ENCODE measurements at regions not wholly inside any gene's neighbourhood (a gene's known extent, or its start where the extent isn't known, plus 50 kb on each side); places are given as distances from the start of the nearest gene placed in this dataset.

DNA sequence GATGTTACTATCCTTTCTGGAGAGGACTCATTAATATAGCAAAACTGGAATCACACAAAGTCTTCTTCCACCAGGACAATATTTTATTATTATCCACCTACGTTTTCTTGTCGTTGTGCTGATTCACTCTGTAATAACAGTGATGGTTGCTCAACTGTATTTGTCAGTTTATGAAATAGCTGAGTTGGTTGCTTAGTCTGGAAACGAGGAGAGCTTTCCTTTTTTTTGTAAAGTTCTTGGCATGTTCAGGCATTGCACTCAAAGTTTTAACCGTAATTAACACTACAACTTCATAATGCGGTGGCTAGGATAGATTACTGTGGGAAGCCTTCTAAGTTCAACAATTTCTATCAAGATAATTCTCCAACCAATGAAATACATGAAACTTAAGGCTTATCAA, 131.2 kb downstream of the RAP2B start:
- no peak for DNase-seq (ENCODE audit: low spot score in 2 of 2)
- TF ChIP-seq, protein P1, sequence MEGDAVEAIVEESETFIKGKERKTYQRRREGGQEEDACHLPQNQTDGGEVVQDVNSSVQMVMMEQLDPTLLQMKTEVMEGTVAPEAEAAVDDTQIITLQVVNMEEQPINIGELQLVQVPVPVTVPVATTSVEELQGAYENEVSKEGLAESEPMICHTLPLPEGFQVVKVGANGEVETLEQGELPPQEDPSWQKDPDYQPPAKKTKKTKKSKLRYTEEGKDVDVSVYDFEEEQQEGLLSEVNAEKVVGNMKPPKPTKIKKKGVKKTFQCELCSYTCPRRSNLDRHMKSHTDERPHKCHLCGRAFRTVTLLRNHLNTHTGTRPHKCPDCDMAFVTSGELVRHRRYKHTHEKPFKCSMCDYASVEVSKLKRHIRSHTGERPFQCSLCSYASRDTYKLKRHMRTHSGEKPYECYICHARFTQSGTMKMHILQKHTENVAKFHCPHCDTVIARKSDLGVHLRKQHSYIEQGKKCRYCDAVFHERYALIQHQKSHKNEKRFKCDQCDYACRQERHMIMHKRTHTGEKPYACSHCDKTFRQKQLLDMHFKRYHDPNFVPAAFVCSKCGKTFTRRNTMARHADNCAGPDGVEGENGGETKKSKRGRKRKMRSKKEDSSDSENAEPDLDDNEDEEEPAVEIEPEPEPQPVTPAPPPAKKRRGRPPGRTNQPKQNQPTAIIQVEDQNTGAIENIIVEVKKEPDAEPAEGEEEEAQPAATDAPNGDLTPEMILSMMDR (IDR thresholded peaks at IDR 0.05): no peak
- TF ChIP-seq POLR2A (IDR thresholded peaks at IDR 0.05) (no peak), POLR2AphosphoS5 (IDR thresholded peaks at IDR 0.05) (no peak)
- Histone ChIP-seq H3K9me3 (no peaks in the 10 kb centered on the region), H3K36me3 (no peaks in the 10 kb centered on the region), H3K27ac (no peak overlapping the region), H3K4me3 (no peak overlapping the region), H3K27me3 (no peaks in the 10 kb centered on the region), H3K4me1 (no peaks in the 10 kb centered on the region)
- intact Hi-C loops (cut with DNase I; ENCODE audit: low total_unique reads): loop anchor here (10.0 kb wide), 1 partner anchor 612 kb away; no protein-coding TSS in a partner anchor

DNA sequence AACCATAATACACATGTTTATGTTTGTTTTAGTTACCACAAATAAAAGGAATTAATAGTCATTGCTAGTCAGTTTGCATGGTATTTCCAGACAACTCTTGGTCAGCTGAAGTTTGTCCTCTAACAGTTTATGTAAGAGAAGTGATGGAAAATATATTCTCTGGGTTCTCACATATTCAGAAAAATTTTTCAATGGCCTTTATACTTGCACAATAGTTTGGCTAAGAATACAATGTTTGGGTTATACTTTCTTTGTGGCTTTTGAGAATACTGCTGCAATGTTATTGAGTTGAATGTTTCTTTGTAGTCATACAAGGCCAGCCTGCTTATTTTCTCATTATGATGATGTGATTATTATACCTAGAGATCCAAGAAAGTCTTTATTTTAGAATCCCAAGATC, 133.9 kb downstream of the RAP2B start:
- DNase-seq (ENCODE audit: low spot score in 2 of 2): no peak
- H3K4me1 ChIP-seq: no peaks in the 10 kb centered on the region
- H3K27me3 ChIP-seq: no peaks in the 10 kb centered on the region
- H3K27ac ChIP-seq: no peak overlapping the region
- no peaks in the 10 kb centered on the region for H3K9me3 ChIP-seq
- H3K36me3 ChIP-seq: no peaks in the 10 kb centered on the region
- intact Hi-C loops (cut with DNase I; ENCODE audit: low total_unique reads): loop anchor here (10.0 kb wide), 1 partner anchor 609 kb away; no protein-coding TSS in a partner anchor
- TF ChIP-seq, protein P1 (IDR thresholded peaks at IDR 0.05): no peak
- TF ChIP-seq POLR2A (IDR thresholded peaks at IDR 0.05) (no peak), POLR2AphosphoS5 (IDR thresholded peaks at IDR 0.05) (no peak)
- H3K4me3 ChIP-seq: no peak overlapping the region

DNA sequence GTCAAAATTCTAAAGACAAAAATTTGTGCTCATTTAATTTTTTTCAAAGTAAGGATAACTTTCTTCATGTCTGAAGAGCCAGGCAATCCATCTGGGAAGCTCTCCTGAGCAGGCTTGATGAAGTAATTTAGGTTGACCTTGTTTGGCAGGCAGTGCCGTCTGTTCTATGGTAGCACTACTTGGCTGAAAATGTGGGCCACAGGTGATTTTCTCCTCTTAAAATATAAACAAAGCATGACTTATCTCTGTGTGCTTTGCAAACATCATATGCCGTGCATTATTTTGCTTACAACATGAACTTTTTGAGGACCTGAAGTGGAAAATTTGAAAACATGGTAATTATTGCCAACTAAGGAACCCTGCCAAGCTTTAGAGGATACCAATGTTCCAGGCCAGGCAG, 143.2 kb downstream of the RAP2B start:
- Histone ChIP-seq H3K4me1 (no peaks in the 10 kb centered on the region), H3K4me3 (no peak overlapping the region), H3K27me3 (no peaks in the 10 kb centered on the region), H3K36me3 (no peaks in the 10 kb centered on the region), H3K27ac (no peak overlapping the region), H3K9me3 (no peaks in the 10 kb centered on the region)
- no peak for DNase-seq (ENCODE audit: low spot score in 2 of 2)
- TF ChIP-seq, protein P1 (IDR thresholded peaks at IDR 0.05): no peak
- TF ChIP-seq POLR2AphosphoS5 (IDR thresholded peaks at IDR 0.05) (no peak), POLR2A (IDR thresholded peaks at IDR 0.05) (no peak)
- intact Hi-C loops (cut with DNase I; ENCODE audit: low total_unique reads): no loop called here

DNA sequence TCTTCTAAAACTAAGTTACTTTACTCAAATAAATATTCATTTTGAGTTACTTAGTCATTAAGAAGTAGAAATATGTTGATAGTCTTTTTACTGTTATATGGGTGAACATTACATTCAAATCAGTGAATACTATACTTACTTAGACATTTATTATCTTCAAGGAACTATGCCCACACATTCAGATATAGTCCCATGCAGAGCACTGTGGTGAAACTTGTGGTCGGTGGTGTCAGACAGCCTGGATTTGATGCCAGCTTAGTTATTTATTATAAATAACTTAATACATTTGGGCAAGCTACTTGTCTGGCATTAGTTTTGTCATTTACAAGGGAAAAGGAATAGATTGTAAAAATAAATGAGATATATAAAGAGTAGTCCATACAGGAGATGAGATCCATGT, 149.5 kb downstream of the RAP2B start:
- Histone ChIP-seq H3K36me3 (no peaks in the 10 kb centered on the region), H3K27ac (no peak overlapping the region), H3K4me3 (no peak overlapping the region), H3K9me3 (no peaks in the 10 kb centered on the region), H3K27me3 (no peaks in the 10 kb centered on the region), H3K4me1 (no peaks in the 10 kb centered on the region)
- intact Hi-C loops (cut with DNase I; ENCODE audit: low total_unique reads): no loop called here
- DNase-seq (ENCODE audit: low spot score in 2 of 2): no peak
- TF ChIP-seq, protein P1 (IDR thresholded peaks at IDR 0.05): no peak

DNA sequence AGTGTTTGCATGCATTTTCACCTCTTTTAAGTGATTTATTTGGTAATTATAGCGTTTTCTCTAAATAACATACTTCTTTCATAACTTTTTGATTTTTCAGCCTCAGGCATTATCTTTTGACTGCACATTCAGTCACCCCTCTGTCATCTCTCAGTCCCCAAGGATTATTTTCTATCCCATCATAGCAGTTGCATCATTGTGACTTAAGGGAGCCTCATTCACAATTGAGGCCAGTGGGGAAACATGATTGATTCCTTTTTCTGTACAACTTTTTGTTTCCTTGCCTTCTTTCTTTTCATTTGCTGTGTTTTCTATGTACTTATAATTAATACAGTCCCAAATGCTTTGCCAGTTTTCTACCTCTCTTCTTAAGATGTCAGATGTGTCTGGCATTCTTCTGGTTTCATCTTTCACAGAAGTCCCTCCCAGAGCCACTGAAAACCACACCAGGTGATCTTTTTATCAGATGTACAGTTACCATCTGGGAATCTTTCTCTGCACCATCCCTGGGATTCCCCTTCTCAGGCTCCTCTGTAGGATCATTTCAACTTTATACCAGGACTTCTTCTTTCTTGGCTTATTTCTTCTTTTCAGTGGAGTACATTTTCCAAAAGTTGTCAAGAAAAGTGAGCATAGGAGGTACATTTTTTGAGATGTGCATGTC, 151.4 kb downstream of the RAP2B start:
- TF ChIP-seq, protein P1 (IDR thresholded peaks at IDR 0.05): no peak
- no peak for TF ChIP-seq POLR2A (IDR thresholded peaks at IDR 0.05)
- no peak for TF ChIP-seq POLR2AphosphoS5 (IDR thresholded peaks at IDR 0.05)
- no peaks in the 10 kb centered on the region for H3K36me3 ChIP-seq
- no peak for DNase-seq (ENCODE audit: low spot score in 2 of 2)

More for the DNA sequence above, 151.4 kb downstream of the RAP2B start:
- Histone ChIP-seq H3K27me3 (no peaks in the 10 kb centered on the region), H3K4me3 (no peak overlapping the region), H3K27ac (no peak overlapping the region), H3K4me1 (no peaks in the 10 kb centered on the region), H3K9me3 (no peaks in the 10 kb centered on the region)
- intact Hi-C loops (cut with DNase I; ENCODE audit: low total_unique reads): loop anchor here (1.0 kb wide), 1 partner anchor 19 kb away; no protein-coding TSS in a partner anchor

Measured in breast epithelium (tissue), 4 donors.